Skeletal muscle cell (primary cell): ENCODE measurements at regions not wholly inside any gene's neighbourhood (a gene's known extent, or its start where the extent isn't known, plus 50 kb on each side); places are given as distances from the start of the nearest gene placed in this dataset.

ENCODE experiments used
- DNase-seq: peaks from one replicate; pipeline ENCODE4 v3.0.0-alpha.2; 2010; ENCODE audit warnings: low read depth
- H3K4me3 ChIP-seq: 2 replicates; pipeline ENCODE4 v1.5.1; 2011; ENCODE audit warnings: low read depth, mild to moderate bottlenecking, control low read depth, low read length, moderate library complexity

DNA sequence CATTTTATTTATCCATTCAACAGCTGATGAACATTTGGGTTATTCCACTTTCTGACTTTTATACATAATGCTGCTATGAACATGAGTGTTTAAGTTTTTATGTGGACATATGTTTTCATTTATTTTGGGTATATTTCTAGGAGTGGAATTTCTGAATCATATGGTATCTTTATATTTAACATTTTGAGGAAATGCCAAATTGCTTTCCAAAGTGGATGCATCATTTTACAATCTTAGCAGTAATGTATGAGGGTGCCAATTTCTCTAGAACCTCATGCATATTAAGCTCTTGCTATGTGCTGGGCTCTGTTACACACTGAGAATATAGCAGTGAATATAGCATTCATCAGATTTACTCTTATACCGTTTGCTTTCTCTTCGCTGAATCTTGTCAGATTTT lies 983.7 kb downstream of the STIM2 start:
- H3K4me3 ChIP-seq = no peak overlapping the region
- no peak for DNase-seq

DNA sequence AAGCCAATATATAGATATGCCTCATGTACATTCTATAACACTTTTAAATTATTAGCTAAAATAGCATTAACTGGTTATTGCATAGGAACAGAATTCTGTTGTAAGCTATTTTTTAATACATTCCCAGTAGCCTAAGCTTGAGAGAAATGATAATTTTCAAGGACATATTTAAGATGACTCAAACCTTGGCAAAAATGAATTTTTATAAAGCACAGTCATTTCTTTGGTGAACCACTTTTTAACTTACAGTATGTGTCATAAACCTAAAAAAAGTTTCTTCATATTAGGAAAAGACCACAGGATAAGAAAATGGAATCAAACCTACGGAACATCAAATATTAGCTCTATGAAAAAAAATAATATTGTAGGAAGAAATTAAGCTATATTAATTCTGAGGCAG lies 986.3 kb downstream of the STIM2 start:
- no peak overlapping the region for H3K4me3 ChIP-seq
- no peak for DNase-seq

DNA sequence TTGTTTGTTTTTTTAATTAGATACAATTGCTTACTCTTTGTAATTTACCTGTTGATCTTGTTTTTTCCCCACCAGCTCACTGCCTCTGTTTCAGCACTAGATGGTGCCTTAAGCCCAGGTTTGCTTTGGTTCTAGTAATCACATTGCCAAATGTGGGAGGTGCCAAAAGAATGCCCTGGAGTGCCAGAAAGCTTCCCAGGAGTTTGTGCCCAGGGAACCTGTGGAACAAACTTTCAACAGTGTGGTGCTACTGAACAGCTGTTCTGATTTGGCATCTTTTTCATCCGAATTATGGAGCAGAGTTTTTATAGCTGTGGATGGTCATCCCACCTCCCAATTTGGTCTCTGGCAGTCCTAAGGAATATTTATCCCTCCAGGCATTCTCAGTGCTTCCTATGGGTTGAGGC lies 1000.7 kb downstream of the STIM2 start:
- no peak overlapping the region for H3K4me3 ChIP-seq
- peak; percentile 29 for DNase-seq

DNA sequence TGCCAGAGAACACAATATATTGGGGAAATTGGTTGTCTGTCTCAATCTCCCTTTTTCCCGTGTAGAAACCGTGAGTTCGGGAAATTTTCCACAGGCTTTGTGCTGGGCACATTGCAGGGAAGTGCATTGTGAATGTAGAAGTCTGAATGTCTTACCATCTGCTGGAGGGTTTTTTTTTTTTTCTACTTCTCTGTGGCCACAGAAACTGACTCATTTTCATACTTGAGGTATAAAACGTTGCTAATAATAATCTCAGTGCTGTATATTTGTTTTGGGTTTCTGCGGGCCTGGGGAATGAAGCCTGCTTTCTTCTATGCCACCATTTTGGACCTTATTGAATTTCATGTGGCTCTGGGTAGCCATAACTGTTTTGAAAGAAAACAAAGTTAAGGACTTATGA lies 1001.2 kb downstream of the STIM2 start:
- H3K4me3 ChIP-seq = no peak overlapping the region
- no peak for DNase-seq

DNA sequence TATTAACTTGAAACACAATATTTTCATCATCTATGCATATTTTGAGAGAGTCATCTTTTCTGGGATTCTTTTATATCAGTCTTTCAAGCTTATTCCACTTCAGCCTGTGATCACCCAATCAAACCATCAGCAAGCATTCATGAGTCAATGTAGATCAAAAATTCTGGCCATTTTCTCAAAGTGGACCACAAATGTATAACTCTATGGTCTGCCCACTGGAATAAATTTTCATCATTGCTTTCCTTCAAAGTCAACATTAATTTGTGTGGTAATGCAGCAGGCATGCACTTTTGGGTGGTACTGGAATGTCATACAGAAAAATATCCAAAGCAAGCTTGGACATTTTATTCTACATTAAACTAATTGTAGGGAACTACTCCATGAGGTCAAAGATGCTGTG lies 1013.0 kb downstream of the STIM2 start:
- no peak overlapping the region for H3K4me3 ChIP-seq
- DNase-seq = no peak

DNA sequence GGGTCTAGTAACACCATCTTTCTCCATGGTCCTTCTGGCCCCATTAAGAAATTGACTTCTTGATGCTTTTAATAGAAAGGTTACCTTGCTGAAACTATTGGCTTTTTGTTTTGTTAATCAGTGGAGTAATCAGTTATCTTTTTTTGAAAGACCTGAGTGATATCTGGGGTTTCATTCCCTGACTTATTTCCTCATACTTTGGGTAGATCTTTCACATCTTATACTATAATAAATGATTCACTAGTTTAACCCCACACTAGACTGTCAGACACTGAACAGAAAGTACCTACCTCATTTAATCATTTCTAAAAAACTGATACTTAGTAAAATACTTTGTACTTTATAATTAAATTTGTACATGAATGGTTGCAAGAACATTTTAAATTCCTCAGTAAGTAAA lies 1021.1 kb downstream of the STIM2 start:
- no peak overlapping the region for H3K4me3 ChIP-seq
- no peak for DNase-seq

GRCh38 chr4:27886120-27886519 lies 1025.5 kb downstream of the STIM2 start:
- H3K4me3 ChIP-seq = no peak overlapping the region

GRCh38 chr4:27887646-27888045 lies 1027.0 kb downstream of the STIM2 start:
- no peak for DNase-seq

More at GRCh38 chr4:27886120-27886519, 1025.5 kb downstream of the STIM2 start:
- DNase-seq = peak; percentile 1

DNA sequence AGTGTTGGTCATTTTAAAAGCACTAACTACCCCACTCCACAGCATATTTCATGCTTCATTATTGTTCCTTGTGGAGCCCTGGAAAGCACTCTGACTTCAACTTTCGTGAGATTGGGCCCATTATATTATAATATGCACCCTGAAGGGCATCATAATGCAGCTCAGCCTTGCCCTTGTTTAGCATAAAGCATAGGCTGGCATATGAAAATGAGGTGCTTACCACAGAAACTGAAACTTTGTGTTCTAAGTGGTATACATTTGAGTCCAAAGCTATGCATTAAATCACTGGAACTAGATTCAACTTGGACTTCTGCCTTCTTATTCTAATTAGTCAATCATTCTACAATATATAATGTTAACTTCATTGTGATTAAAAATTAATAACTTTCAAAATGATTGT lies 1027.9 kb downstream of the STIM2 start:
- H3K4me3 ChIP-seq = no peak overlapping the region

More at GRCh38 chr4:27887646-27888045, 1027.0 kb downstream of the STIM2 start:
- H3K4me3 ChIP-seq = no peak overlapping the region

DNA sequence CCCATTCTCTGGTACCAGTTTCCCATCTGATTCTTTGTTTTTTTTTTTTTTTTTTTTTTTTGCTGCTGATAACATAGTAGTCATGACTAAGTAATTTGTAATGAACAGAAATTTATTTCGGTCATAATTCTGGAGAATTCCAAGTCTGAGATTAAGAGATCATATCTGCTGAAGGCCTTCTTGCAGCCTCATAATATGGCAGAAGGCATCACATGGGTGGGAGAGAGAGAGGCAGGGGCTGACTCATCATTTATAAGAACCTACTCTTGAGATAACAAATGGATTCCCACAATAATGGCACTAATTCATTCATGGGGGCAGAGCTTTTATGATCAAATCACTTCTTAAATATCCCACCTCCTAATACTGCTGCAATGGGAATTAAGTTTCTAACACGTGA lies 1034.3 kb downstream of the STIM2 start:
- no peak for DNase-seq
- H3K4me3 ChIP-seq = no peak overlapping the region

More for the DNA sequence above, 1027.9 kb downstream of the STIM2 start:
- no peak for DNase-seq

- no peak for DNase-seq
These were observed 1047.7 kb downstream of the STIM2 start for GRCh38 chr4:27908356-27908755.

GRCh38 chr4:27910227-27910626 lies 1049.6 kb downstream of the STIM2 start:
- no peak for DNase-seq
- no peak overlapping the region for H3K4me3 ChIP-seq

More at GRCh38 chr4:27908356-27908755, 1047.7 kb downstream of the STIM2 start:
- H3K4me3 ChIP-seq = no peak overlapping the region

GRCh38 chr4:27911047-27911446 lies 1050.4 kb downstream of the STIM2 start:
- no peak for DNase-seq
- H3K4me3 ChIP-seq = no peak overlapping the region

- H3K4me3 ChIP-seq = no peak overlapping the region
- DNase-seq = no peak
These were observed 1053.1 kb downstream of the STIM2 start for GRCh38 chr4:27913738-27914137.

GRCh38 chr4:27915822-27916221 lies 1055.2 kb downstream of the STIM2 start:
- H3K4me3 ChIP-seq = no peak overlapping the region
- DNase-seq = no peak

DNA sequence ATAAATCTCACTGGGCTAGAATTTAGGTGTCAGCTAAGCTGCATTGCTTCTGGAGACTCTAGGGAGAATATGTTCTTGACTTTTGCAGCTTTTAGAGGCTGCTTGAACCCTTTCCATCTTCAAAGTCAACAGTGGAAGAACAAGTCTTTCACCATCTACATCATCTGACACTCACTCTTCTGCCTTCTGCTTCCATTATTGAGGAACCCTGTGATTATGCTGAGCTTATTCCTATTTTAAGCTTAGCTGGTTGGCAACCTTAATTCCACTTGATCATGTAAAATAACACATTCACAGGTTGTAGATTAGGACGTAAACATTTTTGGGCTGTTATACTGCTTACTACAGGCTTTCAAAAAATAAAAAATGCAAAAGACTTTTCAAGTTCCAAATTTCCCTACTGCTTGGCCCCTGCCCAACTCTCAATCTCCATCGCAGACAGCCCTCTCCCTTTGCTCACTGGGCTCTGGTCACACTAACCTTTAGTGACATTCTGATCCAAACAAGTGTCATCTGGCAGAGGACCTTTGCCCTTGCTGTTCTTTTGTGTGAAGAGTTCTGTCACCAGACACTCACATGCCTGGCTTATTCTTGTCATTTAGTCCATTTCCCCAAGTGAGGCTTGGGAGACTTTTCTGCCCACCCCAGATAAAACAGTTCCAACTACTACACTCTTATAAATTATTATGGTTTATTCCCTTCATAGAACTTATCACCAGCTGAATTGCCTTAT lies 1056.0 kb downstream of the STIM2 start:
- H3K4me3 ChIP-seq = no peak overlapping the region
- no peak for DNase-seq

DNA sequence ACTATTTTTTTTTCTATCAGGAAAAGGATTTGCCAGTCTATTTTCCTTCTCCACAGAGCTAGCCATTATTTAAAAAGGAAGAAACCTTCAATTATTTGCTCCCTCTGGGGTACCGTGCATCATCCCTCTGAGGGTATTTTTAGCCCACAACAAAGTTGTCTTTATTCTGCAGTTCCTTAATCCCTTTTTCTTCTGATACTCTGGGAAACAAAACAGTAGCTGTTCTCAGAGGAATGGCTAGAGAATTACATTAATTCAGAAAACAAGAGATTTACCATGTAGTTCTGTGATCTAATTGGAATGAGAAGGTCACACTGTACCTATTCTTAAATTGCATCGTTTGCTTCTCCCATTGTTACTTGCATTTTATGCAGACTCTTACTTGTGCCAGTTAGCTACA lies 1056.7 kb downstream of the STIM2 start:
- no peak for DNase-seq
- no peak overlapping the region for H3K4me3 ChIP-seq

DNA sequence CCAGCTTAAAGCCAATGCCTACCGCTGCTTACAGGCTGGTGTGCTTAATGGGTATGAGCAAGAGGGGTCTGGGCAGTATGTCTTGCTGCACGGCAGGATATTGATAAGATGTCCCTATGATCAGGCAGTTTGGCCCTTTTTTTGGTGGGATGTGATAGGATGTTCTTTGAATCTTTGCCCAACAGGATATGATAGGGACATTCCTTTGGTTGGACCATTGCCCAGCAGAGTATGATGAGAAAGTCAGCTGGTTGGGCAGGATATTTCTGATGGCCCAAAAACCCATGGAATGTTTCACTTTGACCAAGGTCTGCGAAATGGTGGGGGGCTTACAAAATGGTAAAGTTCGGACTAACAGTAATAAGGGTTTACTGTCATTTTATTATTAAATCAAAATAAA lies 1060.6 kb downstream of the STIM2 start:
- H3K4me3 ChIP-seq = no peak overlapping the region
- DNase-seq = peak; percentile 38

DNA sequence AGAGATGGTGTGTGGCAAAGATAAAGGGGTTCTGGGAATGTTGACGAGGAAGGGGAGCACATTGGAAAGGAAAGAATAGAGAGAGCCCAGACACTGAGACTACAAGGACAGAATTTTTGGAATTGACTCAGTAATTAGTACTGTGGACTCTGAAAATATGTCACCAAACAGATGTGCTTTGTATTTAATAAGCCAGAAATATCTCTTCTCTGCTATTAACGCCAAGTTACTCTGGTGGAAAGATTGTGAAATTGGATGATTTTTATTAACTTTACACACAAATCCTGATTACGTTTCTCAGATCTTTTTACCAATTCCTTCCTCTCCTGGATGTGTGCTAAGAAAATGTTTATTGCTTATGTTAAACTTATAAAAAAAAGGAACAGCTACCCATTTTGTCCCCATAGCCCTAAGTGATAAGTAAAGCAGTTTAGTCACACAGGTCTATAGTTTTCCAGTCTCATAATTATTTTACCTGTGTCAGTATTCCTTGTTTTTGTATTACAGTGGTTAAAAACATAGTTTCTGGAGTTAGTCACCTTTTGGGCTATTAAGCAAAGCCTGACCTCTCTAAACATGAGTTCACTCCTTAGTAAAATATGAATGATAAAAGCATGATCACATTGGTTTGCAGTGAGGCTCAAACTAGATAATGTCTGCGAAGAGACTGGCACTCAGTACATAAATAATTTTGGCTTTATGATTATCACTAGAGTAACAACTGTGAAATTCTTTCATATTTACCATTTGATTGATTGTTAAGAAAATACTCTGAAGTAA lies 1068.3 kb downstream of the STIM2 start:
- no peak overlapping the region for H3K4me3 ChIP-seq
- no peak for DNase-seq

GRCh38 chr4:27930291-27930690 lies 1069.7 kb downstream of the STIM2 start:
- DNase-seq = no peak
- no peak overlapping the region for H3K4me3 ChIP-seq

- no peak for DNase-seq
- no peak overlapping the region for H3K4me3 ChIP-seq
These were observed 1070.3 kb downstream of the STIM2 start for GRCh38 chr4:27930976-27931375.
